CD14-positive monocyte (primary cell): ENCODE measurements at regions not wholly inside any gene's neighbourhood (a gene's known extent, or its start where the extent isn't known, plus 50 kb on each side); places are given as distances from the start of the nearest gene placed in this dataset.

Experiments
- DNase-seq, 3 donors: peaks; one replicate each; pipeline ENCODE4 v3.0.0-alpha.2; 2011 to 2022
- H2AFZ ChIP-seq: 2 replicates; pipeline ENCODE4 v1.6.0; 2012; ENCODE audit warnings: mild to moderate bottlenecking, low read depth, low read length, inconsistent platforms; ENCODE audit not compliant: insufficient read depth, poor library complexity, severe bottlenecking
- H3K27ac ChIP-seq, 2 donors: 1 replicate in 1 of 2; 2 replicates in 1 of 2; pipeline ENCODE4 v1.5.1; 2012 to 2013; ENCODE audit warnings: low read length in 2 of 2, control low read depth in 1 of 2, inconsistent platforms in 1 of 2, low read depth in 1 of 2, mild to moderate bottlenecking in 1 of 2
- H3K27me3 ChIP-seq, 2 donors: one replicate each; pipeline versions ENCODE4 v1.6.0 to v1.6.1; 2011 to 2013; ENCODE audit warnings: low read length in 2 of 2; ENCODE audit not compliant: control insufficient read depth in 2 of 2, insufficient read depth in 2 of 2
- H3K36me3 ChIP-seq, 2 donors: replicated peaks in 1 of 2; 1 replicate in 1 of 2; 2 replicates in 1 of 2; pipeline versions ENCODE4 v1.5.1 to v1.6.1; 2012 to 2013; ENCODE audit warnings: low read length in 2 of 2, control low read depth in 1 of 2, inconsistent platforms in 1 of 2, mild to moderate bottlenecking in 1 of 2; ENCODE audit not compliant: insufficient read depth in 2 of 2, control insufficient read depth in 1 of 2
- H3K4me1 ChIP-seq, 2 donors: 1 replicate in 1 of 2; 2 replicates in 1 of 2; pipeline versions ENCODE4 v1.5.1 to v1.6.1; 2012 to 2013; ENCODE audit warnings: low read length in 2 of 2, control low read depth in 1 of 2, inconsistent platforms in 1 of 2, mild to moderate bottlenecking in 1 of 2, moderate library complexity in 1 of 2; ENCODE audit not compliant: insufficient read depth in 2 of 2, control insufficient read depth in 1 of 2
- H3K4me2 ChIP-seq: replicated peaks from 2 replicates; pipeline ENCODE3; 2012; ENCODE audit warnings: low read length, moderate library complexity, mild to moderate bottlenecking; ENCODE audit not compliant: poor library complexity, severe bottlenecking; ENCODE audit errors: extremely low read depth
- H3K4me3 ChIP-seq, 3 experiments: fragments of 200-600 bp in 1 of 3; sonication (generic) in 1 of 3; replicated peaks in 1 of 3; 1 replicate in 2 of 3; 2 replicates in 1 of 3; pipeline ENCODE4 v1.5.1; 2011 to 2013; ENCODE audit warnings: low read length in 3 of 3, mild to moderate bottlenecking in 3 of 3, control low read depth in 2 of 3, low read depth in 2 of 3, inconsistent platforms in 1 of 3, moderate library complexity in 1 of 3
- H3K79me2 ChIP-seq: 2 replicates; pipeline ENCODE4 v1.6.0; 2012; ENCODE audit warnings: mild to moderate bottlenecking, control low read depth, inconsistent platforms, low read length, moderate library complexity; ENCODE audit not compliant: insufficient read depth
- H3K9ac ChIP-seq: 2 replicates; pipeline ENCODE4 v1.6.0; 2017; ENCODE audit warnings: low read length, mild to moderate bottlenecking; ENCODE audit not compliant: insufficient read depth, poor library complexity, severe bottlenecking
- H3K9me3 ChIP-seq, 2 donors: replicated peaks in 1 of 2; 1 replicate in 1 of 2; 2 replicates in 1 of 2; pipeline versions ENCODE4 v1.5.1 to v1.6.1; 2012 to 2013; ENCODE audit warnings: low read length in 2 of 2, control low read depth in 1 of 2; ENCODE audit not compliant: control insufficient read depth in 1 of 2, insufficient read depth in 1 of 2
- H4K20me1 ChIP-seq: 2 replicates; pipeline ENCODE4 v1.6.0; 2012; ENCODE audit warnings: mild to moderate bottlenecking, low read length, control low read depth, moderate library complexity; ENCODE audit not compliant: insufficient read depth
- H3K27ac Mint-ChIP-seq, 7 donors: one replicate each; pipeline ENCODE4 v1.8.0; 2020; ENCODE audit warnings: mild to moderate bottlenecking in 7 of 7, mixed read lengths in 7 of 7, moderate library complexity in 6 of 7, inconsistent platforms in 2 of 7
- H3K27me3 Mint-ChIP-seq, 3 donors: one replicate each; pipeline ENCODE4 v1.8.0; 2021 to 2022; ENCODE audit warnings: low read depth in 3 of 3, mild to moderate bottlenecking in 3 of 3, mixed read lengths in 3 of 3, moderate library complexity in 3 of 3, inconsistent platforms in 1 of 3
- H3K36me3 Mint-ChIP-seq, 2 donors: one replicate each; pipeline ENCODE4 v1.8.0; 2020; ENCODE audit warnings: mixed read lengths in 2 of 2, inconsistent platforms in 1 of 2, mild to moderate bottlenecking in 1 of 2
- H3K4me1 Mint-ChIP-seq: one replicate; pipeline ENCODE4 v1.8.0; 2020; ENCODE audit warnings: mild to moderate bottlenecking, mixed read lengths
- H3K4me3 Mint-ChIP-seq, 2 donors: one replicate each; pipeline ENCODE4 v1.8.0; 2020; ENCODE audit warnings: mild to moderate bottlenecking in 2 of 2, mixed read lengths in 2 of 2, moderate library complexity in 1 of 2
- H3K9me3 Mint-ChIP-seq, 7 donors: one replicate each; pipeline ENCODE4 v1.8.0; 2020 to 2022; ENCODE audit warnings: mixed read lengths in 7 of 7, mild to moderate bottlenecking in 6 of 7, moderate library complexity in 6 of 7, inconsistent platforms in 2 of 7
- CTCF ChIP-seq: fragments of 200-600 bp; IDR thresholded peaks from one replicate; pipeline ENCODE4 v1.8.0; 2022; ENCODE audit warnings: antibody characterized with exemption, mild to moderate bottlenecking
- WGBS: methylation state at CpG from one replicate; pipeline ENCODE4 v1.1.5; 2013; ENCODE audit warnings: missing lambda C conversion rate; ENCODE audit not compliant: insufficient coverage; 5-methylcytosine and 5-hydroxymethylcytosine counted together
- intact Hi-C, 2 donors: fragments of 100-400 bp; cut with micrococcal nuclease; formaldehyde crosslinking; loops; one replicate each; pipeline versions ENCODE4 v1.15.0 to v1.15.1; 2023

GRCh38 chr5:4124221-4124970 lies 528.8 kb downstream of the IRX1 start:
- no peaks in the 10 kb centered on the region for H3K4me1 ChIP-seq
- H3K9me3 ChIP-seq, result peaks cover 0 to 22% of the 10 kb centered on the region in 2 donors
- no peaks in the 10 kb centered on the region for H3K36me3 Mint-ChIP-seq
- H3K4me2 ChIP-seq, result no peak overlapping the region
- H3K79me2 ChIP-seq, result no peaks in the 10 kb centered on the region
- no peaks in the 10 kb centered on the region for H4K20me1 ChIP-seq
- H3K27ac ChIP-seq, result no peak overlapping the region
- H3K27me3 Mint-ChIP-seq, result peaks cover 0 to 3% (median 0%) of the 10 kb centered on the region in 3 donors
- H3K4me1 Mint-ChIP-seq, result no peaks in the 10 kb centered on the region
- H3K9ac ChIP-seq, result no peak overlapping the region
- no peaks in the 10 kb centered on the region for H3K36me3 ChIP-seq
- H3K27me3 ChIP-seq, result no peaks in the 10 kb centered on the region
- no peak overlapping the region for H3K27ac Mint-ChIP-seq
- intact Hi-C loops, result no loop called here
- no peak for DNase-seq
- H3K4me3 Mint-ChIP-seq, result no peak overlapping the region
- H2AFZ ChIP-seq, result no peak overlapping the region
- TF ChIP-seq CTCF, result no peak
- WGBS, result 37% methylated on average over 2 of the region's 7 CpGs
- H3K4me3 ChIP-seq, result no peak overlapping the region
- H3K9me3 Mint-ChIP-seq, result peaks cover 6 to 21% (median 9%) of the 10 kb centered on the region in 7 donors

- no peak overlapping the region for H3K4me3 Mint-ChIP-seq
- Histone ChIP-seq H3K9ac (no peak overlapping the region), H2AFZ (no peak overlapping the region), H3K27ac (no peak overlapping the region), H3K4me3 (no peak overlapping the region), H4K20me1 (no peaks in the 10 kb centered on the region), H3K79me2 (no peaks in the 10 kb centered on the region), H3K36me3 (no peaks in the 10 kb centered on the region), H3K9me3 (peaks cover 0 to 26% of the 10 kb centered on the region in 2 donors), H3K27me3 (no peaks in the 10 kb centered on the region), H3K4me1 (no peaks in the 10 kb centered on the region), H3K4me2 (no peak overlapping the region)
- 98% methylated on average over 7 of the region's 9 CpGs for WGBS
- DNase-seq, result no peak
- H3K27me3 Mint-ChIP-seq, result peaks cover 0 to 4% (median 3%) of the 10 kb centered on the region in 3 donors
- H3K27ac Mint-ChIP-seq, result no peak overlapping the region
- H3K36me3 Mint-ChIP-seq, result no peaks in the 10 kb centered on the region
- no peaks in the 10 kb centered on the region for H3K4me1 Mint-ChIP-seq
- intact Hi-C loops, result no loop called here
- no peak for TF ChIP-seq CTCF
- peaks cover 4 to 20% (median 9%) of the 10 kb centered on the region in 7 donors for H3K9me3 Mint-ChIP-seq
Observed at GRCh38 chr5:4128994-4129393, 533.4 kb downstream of the IRX1 start.
